Right lobe of liver (tissue), 6 donors: ENCODE measurements at regions not wholly inside any gene's neighbourhood (a gene's known extent, or its start where the extent isn't known, plus 50 kb on each side); places are given as distances from the start of the nearest gene placed in this dataset.

Experiments used
- ATAC-seq, 4 donors: fragments of 200-7000 bp; cut with Tn5 transposase; one replicate each; pipeline ENCODE4 v1.9.1; 2020; ENCODE audit warnings: mild to moderate bottlenecking in 4 of 4, moderate library complexity in 4 of 4
- DNase-seq, 3 donors: peaks; one replicate each; pipeline ENCODE4 v3.0.0-alpha.2; 2020
- H3K27ac ChIP-seq, 3 donors: fragments of 200-600 bp; one replicate each; pipeline ENCODE4 v1.8.0; 2022
- H3K27me3 ChIP-seq, 2 donors: fragments of 200-600 bp; one replicate each; pipeline ENCODE4 v1.8.0; 2022
- H3K36me3 ChIP-seq, 4 donors: fragments of 200-600 bp; sonication (generic) in 1 of 4; one replicate each; pipeline versions ENCODE4 v1.5.1 to v1.8.0; 2017 to 2022; ENCODE audit warnings: control low read depth in 1 of 4
- H3K4me1 ChIP-seq, 4 donors: fragments of 200-600 bp; sonication (generic) in 1 of 4; one replicate each; pipeline versions ENCODE4 v1.5.1 to v1.8.0; 2017 to 2022; ENCODE audit warnings: control low read depth in 1 of 4
- H3K4me3 ChIP-seq, 3 donors: fragments of 200-600 bp; one replicate each; pipeline ENCODE4 v1.8.0; 2022
- H3K9me3 ChIP-seq, 4 donors: fragments of 200-600 bp; sonication (generic) in 1 of 4; one replicate each; pipeline versions ENCODE4 v1.5.1 to v1.8.0; 2017 to 2022; ENCODE audit warnings: control low read depth in 1 of 4
- POLR2A ChIP-seq: fragments of 450-650 bp; IDR thresholded peaks from one replicate; pipeline ENCODE4 v1.6.1; 2017; ENCODE audit warnings: antibody characterized with exemption, mild to moderate bottlenecking
- WGBS: methylation state at CpG from one replicate; pipeline ENCODE4 v1.1.6; 2018; ENCODE audit warnings: low coverage, low lambda C conversion rate; ENCODE audit not compliant: insufficient coverage; ENCODE audit errors: missing lambda C conversion rate; 5-methylcytosine and 5-hydroxymethylcytosine counted together
- intact Hi-C, 2 donors: fragments of 100-400 bp; cut with DNase I; formaldehyde crosslinking; loops; one replicate each; pipeline versions ENCODE4 v1.11.2 to v1.14.1; 2022
- TF ChIP-seq, protein P1 (sequence below), 4 donors: fragments of 200-600 bp in 3 of 4; fragments of 450-650 bp in 1 of 4; IDR thresholded peaks; one replicate each; pipeline versions ENCODE4 v1.5.1 to v1.8.0; 2016 to 2022; ENCODE audit warnings: antibody characterized with exemption in 4 of 4, mild to moderate bottlenecking in 2 of 4
- donor health status: DM: no; HTN: yes; CAD: no.
- donor health status: DM: no; HTN: no; CAD: no.
- donor health status: DM: no; HTN: no; CAD: no.
- donor health status: DM: no; HTN: yes; CAD: no.
- donor health status: DM: no; HTN: yes; CAD: no.

DNA sequence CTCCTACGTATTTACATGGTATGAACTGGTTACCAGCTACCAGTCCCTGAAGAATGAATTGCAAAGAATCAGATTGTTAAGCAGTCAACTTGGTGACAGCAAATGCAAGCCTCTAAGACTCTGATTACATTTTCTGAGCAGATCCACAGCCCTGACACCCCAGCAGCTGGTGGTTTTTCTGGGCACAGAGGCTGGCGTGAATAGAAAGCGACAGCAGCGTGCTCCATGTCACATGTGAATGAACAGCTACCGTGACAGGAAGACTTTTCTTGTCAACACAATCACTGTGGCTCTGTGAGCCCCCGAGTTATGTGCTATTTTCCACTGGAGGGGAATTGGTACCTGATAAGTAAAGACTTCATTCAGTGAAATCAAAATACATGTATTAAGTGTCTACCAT lies 93.2 kb upstream of the CBLN2 start:
- intact Hi-C loops: no loop called here
- Histone ChIP-seq H3K36me3 (no peaks in the 10 kb centered on the region), H3K27ac (no peak overlapping the region), H3K4me3 (no peak overlapping the region), H3K4me1 (no peaks in the 10 kb centered on the region), H3K9me3 (no peaks in the 10 kb centered on the region), H3K27me3 (no peaks in the 10 kb centered on the region)
- DNase-seq: no peak
- ATAC-seq: no peak
- WGBS: 40% methylated on average over 3 of the region's 6 CpGs
- TF ChIP-seq POLR2A: no peak
- TF ChIP-seq, protein P1, sequence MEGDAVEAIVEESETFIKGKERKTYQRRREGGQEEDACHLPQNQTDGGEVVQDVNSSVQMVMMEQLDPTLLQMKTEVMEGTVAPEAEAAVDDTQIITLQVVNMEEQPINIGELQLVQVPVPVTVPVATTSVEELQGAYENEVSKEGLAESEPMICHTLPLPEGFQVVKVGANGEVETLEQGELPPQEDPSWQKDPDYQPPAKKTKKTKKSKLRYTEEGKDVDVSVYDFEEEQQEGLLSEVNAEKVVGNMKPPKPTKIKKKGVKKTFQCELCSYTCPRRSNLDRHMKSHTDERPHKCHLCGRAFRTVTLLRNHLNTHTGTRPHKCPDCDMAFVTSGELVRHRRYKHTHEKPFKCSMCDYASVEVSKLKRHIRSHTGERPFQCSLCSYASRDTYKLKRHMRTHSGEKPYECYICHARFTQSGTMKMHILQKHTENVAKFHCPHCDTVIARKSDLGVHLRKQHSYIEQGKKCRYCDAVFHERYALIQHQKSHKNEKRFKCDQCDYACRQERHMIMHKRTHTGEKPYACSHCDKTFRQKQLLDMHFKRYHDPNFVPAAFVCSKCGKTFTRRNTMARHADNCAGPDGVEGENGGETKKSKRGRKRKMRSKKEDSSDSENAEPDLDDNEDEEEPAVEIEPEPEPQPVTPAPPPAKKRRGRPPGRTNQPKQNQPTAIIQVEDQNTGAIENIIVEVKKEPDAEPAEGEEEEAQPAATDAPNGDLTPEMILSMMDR (IDR thresholded peaks at IDR 0.05): no peak

DNA sequence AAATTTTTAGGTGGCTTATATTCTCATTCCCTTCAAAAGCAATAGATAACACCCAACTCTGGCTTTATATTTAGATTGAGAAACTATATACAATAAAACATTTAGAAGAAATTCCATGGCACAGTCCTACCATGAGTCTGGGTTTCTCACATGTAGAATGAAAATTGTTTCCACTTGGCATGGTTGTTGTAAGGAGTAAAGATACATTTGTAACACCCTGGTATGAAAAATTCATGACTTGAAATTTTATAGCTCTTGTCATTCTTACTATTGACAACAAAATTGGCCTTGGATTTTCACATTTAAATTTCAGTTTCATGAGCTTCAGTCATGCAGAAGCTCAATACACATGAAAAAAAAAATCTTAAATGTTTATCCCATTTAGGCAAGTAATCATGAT lies 92.5 kb upstream of the CBLN2 start:
- Histone ChIP-seq H3K36me3 (no peaks in the 10 kb centered on the region), H3K9me3 (no peaks in the 10 kb centered on the region), H3K4me1 (no peaks in the 10 kb centered on the region), H3K27me3 (no peaks in the 10 kb centered on the region), H3K4me3 (no peak overlapping the region), H3K27ac (no peak overlapping the region)
- ATAC-seq (no peak), DNase-seq (no peak)
- TF ChIP-seq, protein P1 (IDR thresholded peaks at IDR 0.05): no peak
- TF ChIP-seq POLR2A: no peak
- intact Hi-C loops: no loop called here

DNA sequence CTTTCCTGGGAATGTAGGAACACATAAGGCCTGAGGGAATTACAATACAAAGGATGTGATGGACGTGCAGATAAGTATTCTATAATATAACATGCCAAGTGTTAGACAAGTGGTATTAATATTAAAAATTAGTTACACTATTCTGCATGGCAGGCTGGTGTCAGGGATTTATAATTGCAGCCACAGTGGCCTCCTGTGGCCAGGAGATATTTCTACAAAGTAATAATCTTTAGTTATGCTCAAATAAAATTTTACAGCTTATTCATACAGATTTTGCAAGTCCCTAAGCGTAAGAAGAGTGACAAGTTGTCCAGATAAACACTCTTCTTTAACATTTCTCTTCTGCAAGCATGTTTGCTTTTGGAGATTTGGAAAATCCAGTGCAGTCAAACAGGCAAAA lies 90.4 kb upstream of the CBLN2 start:
- 35% methylated on average over 2 of the region's 2 CpGs for WGBS
- ATAC-seq: no peak
- intact Hi-C loops: no loop called here

DNA sequence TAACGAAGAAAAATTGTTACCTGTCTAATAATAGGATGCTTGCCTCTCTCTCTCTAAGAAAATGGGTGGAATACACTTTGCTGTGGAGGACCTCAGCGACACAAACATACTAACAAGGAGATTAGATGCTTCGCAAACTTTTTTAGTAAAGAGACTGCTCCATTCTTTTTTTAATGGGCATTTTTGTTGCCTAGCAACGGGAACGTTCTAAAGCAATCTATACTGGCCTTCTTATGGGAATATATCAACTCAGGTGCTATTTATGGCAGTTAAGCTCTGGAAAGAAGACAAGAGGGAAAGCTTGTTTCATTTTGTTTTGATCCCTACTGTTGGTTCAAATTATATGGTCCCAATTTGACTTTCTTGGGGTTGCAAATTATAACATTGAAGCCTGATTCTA lies 86.8 kb upstream of the CBLN2 start:
- H3K9me3 ChIP-seq: no peaks in the 10 kb centered on the region
- no peaks in the 10 kb centered on the region for H3K4me1 ChIP-seq
- WGBS: 45% methylated on average over 5 of the region's 5 CpGs
- H3K27ac ChIP-seq: no peak overlapping the region
- no peak for ATAC-seq
- TF ChIP-seq, protein P1 (IDR thresholded peaks at IDR 0.05): no peak
- TF ChIP-seq POLR2A: no peak
- no peak for DNase-seq
- H3K36me3 ChIP-seq: no peaks in the 10 kb centered on the region
- H3K4me3 ChIP-seq: no peak overlapping the region
- no peaks in the 10 kb centered on the region for H3K27me3 ChIP-seq
- intact Hi-C loops: no loop called here

More for the DNA sequence above, 90.4 kb upstream of the CBLN2 start:
- Histone ChIP-seq H3K9me3 (no peaks in the 10 kb centered on the region), H3K27ac (no peak overlapping the region), H3K4me3 (no peak overlapping the region), H3K36me3 (no peaks in the 10 kb centered on the region), H3K27me3 (no peaks in the 10 kb centered on the region), H3K4me1 (no peaks in the 10 kb centered on the region)
- TF ChIP-seq, protein P1 (IDR thresholded peaks at IDR 0.05): no peak
- no peak for TF ChIP-seq POLR2A
- DNase-seq: no peak

DNA sequence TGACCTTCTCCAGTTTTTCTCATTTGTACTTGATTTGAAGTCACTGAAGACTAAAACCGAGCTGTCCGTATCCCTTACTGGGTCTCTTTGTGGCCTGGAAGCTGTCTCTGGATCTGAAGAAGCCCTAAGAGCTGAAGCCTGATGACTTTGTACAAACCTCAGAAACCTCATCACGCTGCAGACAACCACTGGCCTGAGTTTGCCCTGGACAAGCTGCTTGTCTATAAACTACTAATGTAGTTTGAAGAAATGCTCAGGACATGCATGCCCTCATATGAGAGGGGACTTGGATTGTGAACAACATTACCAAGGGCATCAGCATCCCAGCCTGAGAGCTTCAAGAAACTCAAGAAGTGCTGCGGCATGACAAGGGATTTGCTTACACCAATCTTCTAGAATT lies 79.3 kb upstream of the CBLN2 start:
- WGBS: 41% methylated on average over 4 of the region's 4 CpGs
- no peak overlapping the region for H3K4me3 ChIP-seq
- no peaks in the 10 kb centered on the region for H3K27me3 ChIP-seq
- intact Hi-C loops: no loop called here
- TF ChIP-seq POLR2A: no peak
- TF ChIP-seq, protein P1 (IDR thresholded peaks at IDR 0.05): no peak
- H3K9me3 ChIP-seq: no peaks in the 10 kb centered on the region
- ATAC-seq (no peak), DNase-seq (no peak)
- H3K36me3 ChIP-seq: no peaks in the 10 kb centered on the region
- H3K4me1 ChIP-seq: no peaks in the 10 kb centered on the region
- no peak overlapping the region for H3K27ac ChIP-seq
